Colonic mucosa (tissue), 4 donors: ENCODE measurements at regions not wholly inside any gene's neighbourhood (a gene's known extent, or its start where the extent isn't known, plus 50 kb on each side); places are given as distances from the start of the nearest gene placed in this dataset.

Source experiments
- DNase-seq: peaks from one replicate; pipeline ENCODE4 v3.0.0-alpha.2; 2020
- H3K27ac ChIP-seq: fragments of 200-600 bp; one replicate; pipeline ENCODE4 v1.8.0; 2021
- H3K27me3 ChIP-seq: fragments of 200-600 bp; one replicate; pipeline ENCODE4 v1.8.0; 2021
- H3K36me3 ChIP-seq: fragments of 200-600 bp; one replicate; pipeline ENCODE4 v1.8.0; 2021
- H3K4me1 ChIP-seq: fragments of 200-600 bp; one replicate; pipeline ENCODE4 v1.8.0; 2021; ENCODE audit warnings: mild to moderate bottlenecking
- H3K4me3 ChIP-seq: fragments of 200-600 bp; one replicate; pipeline ENCODE4 v1.8.0; 2021
- H3K9ac ChIP-seq, 2 donors: one replicate each; pipeline ENCODE4 v1.7.0; 2013; ENCODE audit warnings: control low read depth in 2 of 2, low read depth in 2 of 2, low read length in 2 of 2
- H3K9me3 ChIP-seq: fragments of 200-600 bp; one replicate; pipeline ENCODE4 v1.8.0; 2021
- intact Hi-C: fragments of 100-400 bp; cut with DNase I; formaldehyde crosslinking; loops from one replicate; pipeline ENCODE4 v1.14.1; 2022
- TF ChIP-seq, protein P1 (sequence below): fragments of 200-600 bp; IDR thresholded peaks from one replicate; pipeline ENCODE4 v1.8.0; 2022; ENCODE audit warnings: antibody characterized with exemption, mild to moderate bottlenecking
- donor health status: healthy.
- donor health status: DM: no; HTN: no; CAD: no.
- donor health status: DM: no; HTN: no; CAD: no.

DNA sequence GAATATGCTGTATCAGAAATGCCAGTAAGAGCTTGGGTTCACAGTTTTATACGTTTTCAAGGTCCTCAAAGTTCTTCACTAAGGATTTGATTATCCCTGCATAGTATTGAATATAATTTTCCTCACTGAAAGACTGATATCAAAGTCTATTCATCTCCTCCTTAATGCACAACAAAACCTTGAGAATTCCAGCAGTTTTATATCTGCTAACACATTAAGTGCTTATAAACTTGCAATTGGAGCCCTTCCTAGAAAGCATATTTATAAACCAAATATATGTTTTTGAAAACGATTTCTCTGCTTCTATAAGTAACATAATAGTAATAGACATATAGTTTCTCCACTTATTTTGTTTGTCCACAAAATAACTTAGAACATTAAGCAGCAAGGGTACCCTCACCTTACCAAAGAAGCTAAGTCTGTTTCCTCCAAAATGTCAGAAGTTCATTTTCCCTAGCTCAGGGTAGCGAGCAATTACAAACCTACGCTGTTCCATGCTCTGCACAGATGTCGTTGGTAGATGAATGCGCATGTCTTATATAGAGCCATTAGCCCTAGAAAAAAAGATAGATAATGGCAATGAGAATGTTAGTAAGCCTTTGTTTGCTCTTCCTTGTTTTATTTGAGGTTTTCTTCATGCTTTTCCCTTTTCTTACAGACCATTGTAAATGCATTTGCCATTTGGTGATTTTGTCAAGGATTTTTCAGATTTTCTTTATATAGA is 213.2 kb downstream of the RBM43 start:
- H3K36me3 ChIP-seq: no peaks in the 10 kb centered on the region
- H3K4me3 ChIP-seq: no peak overlapping the region
- intact Hi-C loops: no loop called here
- H3K9ac ChIP-seq: no peak overlapping the region
- no peaks in the 10 kb centered on the region for H3K4me1 ChIP-seq
- DNase-seq: no peak
- H3K27ac ChIP-seq: no peak overlapping the region
- H3K9me3 ChIP-seq: no peaks in the 10 kb centered on the region
- TF ChIP-seq, protein P1, sequence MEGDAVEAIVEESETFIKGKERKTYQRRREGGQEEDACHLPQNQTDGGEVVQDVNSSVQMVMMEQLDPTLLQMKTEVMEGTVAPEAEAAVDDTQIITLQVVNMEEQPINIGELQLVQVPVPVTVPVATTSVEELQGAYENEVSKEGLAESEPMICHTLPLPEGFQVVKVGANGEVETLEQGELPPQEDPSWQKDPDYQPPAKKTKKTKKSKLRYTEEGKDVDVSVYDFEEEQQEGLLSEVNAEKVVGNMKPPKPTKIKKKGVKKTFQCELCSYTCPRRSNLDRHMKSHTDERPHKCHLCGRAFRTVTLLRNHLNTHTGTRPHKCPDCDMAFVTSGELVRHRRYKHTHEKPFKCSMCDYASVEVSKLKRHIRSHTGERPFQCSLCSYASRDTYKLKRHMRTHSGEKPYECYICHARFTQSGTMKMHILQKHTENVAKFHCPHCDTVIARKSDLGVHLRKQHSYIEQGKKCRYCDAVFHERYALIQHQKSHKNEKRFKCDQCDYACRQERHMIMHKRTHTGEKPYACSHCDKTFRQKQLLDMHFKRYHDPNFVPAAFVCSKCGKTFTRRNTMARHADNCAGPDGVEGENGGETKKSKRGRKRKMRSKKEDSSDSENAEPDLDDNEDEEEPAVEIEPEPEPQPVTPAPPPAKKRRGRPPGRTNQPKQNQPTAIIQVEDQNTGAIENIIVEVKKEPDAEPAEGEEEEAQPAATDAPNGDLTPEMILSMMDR: no peak
- H3K27me3 ChIP-seq: no peaks in the 10 kb centered on the region

DNA sequence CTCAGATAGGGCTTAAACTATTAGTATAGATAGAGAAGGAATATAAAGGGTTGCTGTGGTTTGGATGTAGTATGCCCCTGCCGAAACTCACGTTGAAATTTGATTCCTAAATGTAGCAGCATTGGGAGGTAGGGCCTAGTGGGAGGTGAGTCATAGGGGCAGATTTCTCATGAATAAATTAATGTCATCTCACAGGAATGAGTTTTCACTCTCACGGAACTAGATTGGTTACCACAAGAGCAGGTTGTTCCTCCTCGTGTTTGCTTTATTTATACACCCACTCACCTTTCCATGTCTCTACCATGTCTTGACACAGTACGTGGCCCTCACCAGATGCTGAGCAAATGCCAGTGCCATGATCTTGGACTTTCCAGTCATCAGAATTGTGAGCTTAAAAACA is 218.2 kb downstream of the RBM43 start:
- Histone ChIP-seq H3K36me3 (no peaks in the 10 kb centered on the region), H3K9me3 (no peaks in the 10 kb centered on the region), H3K9ac (no peak overlapping the region), H3K27ac (no peak overlapping the region), H3K4me3 (no peak overlapping the region), H3K27me3 (no peaks in the 10 kb centered on the region), H3K4me1 (no peaks in the 10 kb centered on the region)
- intact Hi-C loops: no loop called here
- TF ChIP-seq, protein P1: no peak
- no peak for DNase-seq

DNA sequence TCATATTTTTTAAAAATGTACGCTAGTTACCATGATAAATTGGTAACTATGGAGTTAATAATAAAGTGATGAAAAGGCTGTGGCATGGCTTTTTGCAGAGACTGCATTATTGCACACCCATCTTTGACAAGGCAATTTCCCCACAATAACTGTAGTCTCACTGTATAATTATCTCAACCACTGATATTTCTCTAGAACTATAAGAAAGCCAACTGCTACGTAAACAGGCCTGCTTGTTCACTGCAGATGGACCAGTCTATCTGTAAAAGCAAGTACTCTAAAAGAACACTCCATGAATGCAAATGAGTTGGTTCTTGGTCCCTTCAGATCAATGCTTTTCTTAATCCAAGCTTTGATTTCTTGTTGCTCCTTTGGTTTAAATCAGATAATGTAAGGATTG is 218.7 kb downstream of the RBM43 start:
- H3K36me3 ChIP-seq: no peaks in the 10 kb centered on the region
- H3K27me3 ChIP-seq: no peaks in the 10 kb centered on the region
- no peaks in the 10 kb centered on the region for H3K9me3 ChIP-seq
- H3K9ac ChIP-seq: no peak overlapping the region
- H3K27ac ChIP-seq: no peak overlapping the region
- DNase-seq: no peak
- intact Hi-C loops: no loop called here
- TF ChIP-seq, protein P1: no peak
- no peaks in the 10 kb centered on the region for H3K4me1 ChIP-seq
- H3K4me3 ChIP-seq: no peak overlapping the region

DNA sequence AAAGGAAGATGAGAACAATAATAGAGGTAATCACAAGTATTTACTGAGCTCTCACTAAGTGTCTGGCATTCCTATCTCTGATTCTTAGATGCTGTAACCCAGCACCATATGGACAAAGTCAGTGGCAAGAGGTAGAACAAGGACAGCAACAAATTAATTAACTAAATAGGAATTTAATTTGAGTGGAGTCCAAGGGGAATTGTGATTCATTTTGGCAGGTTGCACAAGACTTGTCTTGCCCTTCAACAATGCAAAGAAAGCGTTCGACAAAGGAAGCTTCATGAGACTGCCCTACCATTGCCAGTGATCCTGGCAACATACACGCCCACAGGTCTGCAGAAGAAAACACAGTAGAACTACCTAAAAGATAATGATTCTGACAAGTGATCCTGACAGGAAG is 221.6 kb downstream of the RBM43 start:
- H3K4me1 ChIP-seq: no peaks in the 10 kb centered on the region
- intact Hi-C loops: no loop called here
- H3K9me3 ChIP-seq: no peaks in the 10 kb centered on the region
- H3K4me3 ChIP-seq: no peak overlapping the region
- no peak for DNase-seq
- H3K27me3 ChIP-seq: no peaks in the 10 kb centered on the region
- H3K27ac ChIP-seq: no peak overlapping the region
- TF ChIP-seq, protein P1: no peak
- H3K9ac ChIP-seq: no peak overlapping the region
- H3K36me3 ChIP-seq: no peaks in the 10 kb centered on the region

DNA sequence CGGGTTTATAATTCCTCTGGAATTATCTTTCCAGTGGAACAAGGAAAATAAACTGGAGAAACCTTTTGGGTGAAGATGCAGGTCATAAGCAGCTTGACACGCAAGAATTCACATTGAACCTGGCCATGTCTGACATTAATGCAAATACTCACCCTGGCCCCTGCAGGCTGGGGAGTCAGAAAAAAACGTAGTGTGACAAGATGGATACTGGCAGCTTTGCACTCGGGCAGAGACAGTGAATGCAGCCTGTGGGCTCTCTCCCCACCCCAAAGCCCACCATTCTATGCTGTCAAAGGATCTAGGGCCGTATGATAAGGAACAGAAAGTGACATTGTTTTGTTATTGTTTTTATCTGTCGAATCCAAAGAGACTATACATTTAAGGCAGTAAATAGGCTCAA is 223.1 kb downstream of the RBM43 start:
- TF ChIP-seq, protein P1: no peak
- DNase-seq: no peak
- Histone ChIP-seq H3K9me3 (no peaks in the 10 kb centered on the region), H3K27ac (no peak overlapping the region), H3K9ac (no peak overlapping the region), H3K4me3 (no peak overlapping the region), H3K4me1 (no peaks in the 10 kb centered on the region), H3K27me3 (no peaks in the 10 kb centered on the region), H3K36me3 (no peaks in the 10 kb centered on the region)
- intact Hi-C loops: no loop called here
